AG10803 (cell line): ENCODE measurements at regions not wholly inside any gene's neighbourhood (a gene's known extent, or its start where the extent isn't known, plus 50 kb on each side); places are given as distances from the start of the nearest gene placed in this dataset.

Experiments
- DNase-seq: peaks from one replicate; pipeline ENCODE4 v3.0.0; 2010; ENCODE audit warnings: low read depth
- H3K4me3 ChIP-seq: 2 replicates; pipeline ENCODE4 v1.5.1; 2011; ENCODE audit warnings: mild to moderate bottlenecking, low read length, control low read depth
- CTCF ChIP-seq: conservative IDR thresholded peaks from 2 replicates; pipeline ENCODE4 v1.5.1; 2011; ENCODE audit warnings: mild to moderate bottlenecking, low read length, control low read depth, inconsistent platforms

- no peak for DNase-seq
- TF ChIP-seq CTCF, result no peak
- H3K4me3 ChIP-seq, result no peak overlapping the region
Measured at GRCh38 chr14:101236496-101237251, 324.6 kb upstream of the DIO3 start.

GRCh38 chr14:101237252-101237616 is 324.1 kb upstream of the DIO3 start:
- TF ChIP-seq CTCF, result no peak
- H3K4me3 ChIP-seq, result no peak overlapping the region

GRCh38 chr14:101239065-101239464 is 322.2 kb upstream of the DIO3 start:
- DNase-seq, result no peak
- TF ChIP-seq CTCF, result no peak
- H3K4me3 ChIP-seq, result no peak overlapping the region

More at GRCh38 chr14:101237252-101237616, 324.1 kb upstream of the DIO3 start:
- no peak for DNase-seq

- H3K4me3 ChIP-seq, result no peak overlapping the region
- TF ChIP-seq CTCF, result no peak
- DNase-seq, result no peak
Measured at GRCh38 chr14:101241147-101241546, 320.1 kb upstream of the DIO3 start.

GRCh38 chr14:101241807-101242278 is 319.5 kb upstream of the DIO3 start:
- no peak overlapping the region for H3K4me3 ChIP-seq
- TF ChIP-seq CTCF, result no peak
- DNase-seq, result no peak

GRCh38 chr14:101242442-101243385 is 318.6 kb upstream of the DIO3 start:
- no peak for TF ChIP-seq CTCF
- DNase-seq, result no peak
- H3K4me3 ChIP-seq, result no peak overlapping the region
